Stomach (tissue), 4 donors: ENCODE measurements at regions not wholly inside any gene's neighbourhood (a gene's known extent, or its start where the extent isn't known, plus 50 kb on each side); places are given as distances from the start of the nearest gene placed in this dataset.

Experiments
- CTCF ChIP-seq, 7 experiments: fragments of 450-650 bp in 4 of 7; fragments of 200-600 bp in 3 of 7; sonication (generic) in 3 of 7; IDR thresholded peaks; one replicate each; pipeline ENCODE4 v1.5.1; 2016 to 2019; ENCODE audit warnings: antibody characterized with exemption in 7 of 7, control low read depth in 2 of 7, mild to moderate bottlenecking in 1 of 7
- EP300 ChIP-seq: sonication (generic); formaldehyde crosslinking; IDR thresholded peaks from one replicate; pipeline ENCODE4 v1.6.1; 2017; ENCODE audit warnings: antibody characterized with exemption

- no peak for TF ChIP-seq CTCF (IDR thresholded peaks at IDR 0.05)
- no peak for TF ChIP-seq EP300
Measured at GRCh38 chr10:109282510-109282909, 640.8 kb downstream of the XPNPEP1 start.
